Inflammatory macrophage treated with lipopolysaccharide for 1 hour (primary cell): ENCODE measurements at regions not wholly inside any gene's neighbourhood (a gene's known extent, or its start where the extent isn't known, plus 50 kb on each side); places are given as distances from the start of the nearest gene placed in this dataset.

Experiments used
- DNase-seq, 2 donors: peaks; one replicate each; pipeline ENCODE4 v3.0.0-alpha.2; 2020 to 2022

GRCh38 chr3:18295171-18295920 is 129.8 kb downstream of the SATB1 start:
- no peak for DNase-seq

GRCh38 chr3:18290157-18290556 is 135.0 kb downstream of the SATB1 start:
- no peak for DNase-seq

- DNase-seq = no peak
Measured at GRCh38 chr3:18288243-18288642, 136.9 kb downstream of the SATB1 start.

- no peak for DNase-seq
Measured at GRCh38 chr3:18284716-18285115, 140.4 kb downstream of the SATB1 start.

GRCh38 chr3:18283680-18284079 is 141.5 kb downstream of the SATB1 start:
- DNase-seq = no peak

- DNase-seq = no peak
Measured at GRCh38 chr3:18282507-18282906, 142.6 kb downstream of the SATB1 start.

GRCh38 chr3:18279226-18279737 is 145.9 kb downstream of the SATB1 start:
- DNase-seq = no peak

GRCh38 chr3:18264853-18265252 is 160.3 kb downstream of the SATB1 start:
- DNase-seq = no peak

- DNase-seq = no peak
Measured at GRCh38 chr3:18264361-18264760, 160.8 kb downstream of the SATB1 start.

- no peak for DNase-seq
Measured at GRCh38 chr3:18258492-18258891, 166.6 kb downstream of the SATB1 start.

- DNase-seq = no peak
Measured at GRCh38 chr3:18252578-18252977, 172.6 kb downstream of the SATB1 start.

- DNase-seq = no peak
Measured at GRCh38 chr3:18250991-18251390, 174.1 kb downstream of the SATB1 start.

- no peak for DNase-seq
Measured at GRCh38 chr3:18249126-18249525, 176.0 kb downstream of the SATB1 start.

- DNase-seq = no peak
Measured at GRCh38 chr3:18247776-18248310, 177.3 kb downstream of the SATB1 start.

- no peak for DNase-seq
Measured at GRCh38 chr3:18247139-18247695, 177.9 kb downstream of the SATB1 start.

- no peak for DNase-seq
Measured at GRCh38 chr3:18246336-18247060, 178.6 kb downstream of the SATB1 start.

- no peak for DNase-seq
Measured at GRCh38 chr3:18245721-18246120, 179.4 kb downstream of the SATB1 start.

- DNase-seq = no peak
Measured at GRCh38 chr3:18241837-18242236, 183.3 kb downstream of the SATB1 start.

- DNase-seq = no peak
Measured at GRCh38 chr3:18239674-18240073, 185.5 kb downstream of the SATB1 start.

- DNase-seq = no peak
Measured at GRCh38 chr3:18238746-18239331, 186.3 kb downstream of the SATB1 start.

- DNase-seq = no peak
Measured at GRCh38 chr3:18238332-18238731, 186.8 kb downstream of the SATB1 start.

GRCh38 chr3:18237251-18238005 is 187.7 kb downstream of the SATB1 start:
- DNase-seq = no peak
